GM21723 (cell line): ENCODE measurements at regions not wholly inside any gene's neighbourhood (a gene's known extent, or its start where the extent isn't known, plus 50 kb on each side); places are given as distances from the start of the nearest gene placed in this dataset.

Experiments
- ATAC-seq: cut with Tn5 transposase; IDR thresholded peaks from one replicate; pipeline ENCODE4 v1.9.1; 2021; ENCODE audit warnings: mild to moderate bottlenecking, moderate library complexity; ENCODE audit not compliant: unreplicated experiment

- no peak for ATAC-seq
Observed at GRCh38 chrX:110408949-110409588, 50.4 kb downstream of the RTL9 start.

GRCh38 chrX:110409925-110410324 is 51.3 kb downstream of the RTL9 start:
- ATAC-seq, result no peak

- no peak for ATAC-seq
Observed at GRCh38 chrX:110410603-110411002, 52.0 kb downstream of the RTL9 start.

GRCh38 chrX:110412971-110413726 is 54.5 kb downstream of the RTL9 start:
- ATAC-seq, result peak; percentile 69

- no peak for ATAC-seq
Observed at GRCh38 chrX:110413727-110414124, 55.1 kb downstream of the RTL9 start.

- ATAC-seq, result peak; percentile 20
Observed at GRCh38 chrX:110414273-110414672, 55.6 kb downstream of the RTL9 start.

GRCh38 chrX:110414679-110415439 is 56.2 kb downstream of the RTL9 start:
- peak; percentile 81 for ATAC-seq

GRCh38 chrX:110415440-110416170 is 57.0 kb downstream of the RTL9 start:
- no peak for ATAC-seq

- ATAC-seq, result no peak
Observed at GRCh38 chrX:110417128-110417527, 58.5 kb downstream of the RTL9 start.

- ATAC-seq, result no peak
Observed at GRCh38 chrX:110418316-110419235, 59.9 kb downstream of the RTL9 start.

- ATAC-seq, result no peak
Observed at GRCh38 chrX:110419512-110419911, 60.9 kb downstream of the RTL9 start.

GRCh38 chrX:110420771-110421499 is 62.3 kb downstream of the RTL9 start:
- no peak for ATAC-seq

GRCh38 chrX:110421500-110422455 is 63.1 kb downstream of the RTL9 start:
- no peak for ATAC-seq

GRCh38 chrX:110425222-110426154 is 66.8 kb downstream of the RTL9 start:
- no peak for ATAC-seq

- no peak for ATAC-seq
Observed at GRCh38 chrX:110426155-110426504, 67.5 kb downstream of the RTL9 start.

GRCh38 chrX:110427076-110427475 is 68.4 kb downstream of the RTL9 start:
- no peak for ATAC-seq

- no peak for ATAC-seq
Observed at GRCh38 chrX:110428144-110428543, 69.5 kb downstream of the RTL9 start.
